ENCODE measurements at regions not wholly inside any gene's neighbourhood (a gene's known extent, or its start where the extent isn't known, plus 50 kb on each side); places are given as distances from the start of the nearest gene placed in this dataset.
A peak's percentile ranks its signal among the peaks of the same experiment; 100 is the strongest.
"Not testable (repeated sequence)": the region's sequence is repeated elsewhere in the genome, so short reads cannot be mapped to it uniquely, and the experiment has no call there.

GRCh38 chr7:56218510-56218909, 102.3 kb upstream of the NUPR2 start:
- H3K27me3 Mint-ChIP-seq, result no peaks in the 10 kb centered on the region
- ChIA-PET CTCF (no interaction called here), POLR2A (no interaction called here)
- no peak overlapping the region for H3K27ac Mint-ChIP-seq
- H3K9me3 Mint-ChIP-seq, result peaks cover 11% of the 10 kb centered on the region
- H3K4me1 Mint-ChIP-seq (ENCODE audit: low read depth), result no peaks in the 10 kb centered on the region
- peaks cover 3% of the 10 kb centered on the region for H3K36me3 Mint-ChIP-seq (ENCODE audit: low read depth)
- intact Hi-C loops (cut with micrococcal nuclease), result no loop called here
- TF ChIP-seq CTCF (IDR thresholded peaks at IDR 0.05), result no peak
- DNase-seq (no peak), ATAC-seq (no peak)
- H3K4me3 Mint-ChIP-seq, result no peak overlapping the region

GRCh38 chr7:56213574-56213973, 97.4 kb upstream of the NUPR2 start:
- H3K9me3 Mint-ChIP-seq, result peaks cover 9% of the 10 kb centered on the region
- H3K4me1 Mint-ChIP-seq (ENCODE audit: low read depth), result no peaks in the 10 kb centered on the region
- DNase-seq (no peak), ATAC-seq (no peak)
- POLR2A ChIA-PET, result no interaction called here
- no peak overlapping the region for H3K27ac Mint-ChIP-seq
- no peak for TF ChIP-seq CTCF (IDR thresholded peaks at IDR 0.05)
- H3K4me3 Mint-ChIP-seq, result no peak overlapping the region
- intact Hi-C loops (cut with micrococcal nuclease), result no loop called here
- CTCF ChIA-PET, result no interaction called here
- peaks cover 3% of the 10 kb centered on the region for H3K36me3 Mint-ChIP-seq (ENCODE audit: low read depth)
- no peaks in the 10 kb centered on the region for H3K27me3 Mint-ChIP-seq

GRCh38 chr7:56206420-56206819, 90.2 kb upstream of the NUPR2 start:
- Mint-ChIP-seq H3K27me3 (no peaks in the 10 kb centered on the region), H3K36me3 (ENCODE audit: low read depth) (no peaks in the 10 kb centered on the region), H3K4me1 (ENCODE audit: low read depth) (no peaks in the 10 kb centered on the region), H3K9me3 (peaks cover 3% of the 10 kb centered on the region), H3K27ac (no peak overlapping the region), H3K4me3 (no peak overlapping the region)
- POLR2A ChIA-PET, result no interaction called here
- TF ChIP-seq CTCF (IDR thresholded peaks at IDR 0.05), result no peak
- intact Hi-C loops (cut with micrococcal nuclease), result no loop called here
- CTCF ChIA-PET, result no interaction called here
- DNase-seq (no peak), ATAC-seq (peak; percentile 30)

- ChIA-PET POLR2A (no interaction called here), CTCF (no interaction called here)
- Mint-ChIP-seq H3K4me3 (no peak overlapping the region), H3K36me3 (ENCODE audit: low read depth) (no peaks in the 10 kb centered on the region), H3K9me3 (peaks cover 5% of the 10 kb centered on the region), H3K27ac (no peak overlapping the region), H3K27me3 (no peaks in the 10 kb centered on the region), H3K4me1 (ENCODE audit: low read depth) (no peaks in the 10 kb centered on the region)
- DNase-seq (no peak), ATAC-seq (no peak)
- TF ChIP-seq CTCF (IDR thresholded peaks at IDR 0.05), result no peak
- intact Hi-C loops (cut with micrococcal nuclease), result no loop called here
Observed at GRCh38 chr7:56199639-56200038, 83.4 kb upstream of the NUPR2 start.

GRCh38 chr7:56196195-56196594, 80.0 kb upstream of the NUPR2 start:
- H3K27ac Mint-ChIP-seq; ATAC-seq; H3K4me1 Mint-ChIP-seq (ENCODE audit: low read depth); H3K36me3 Mint-ChIP-seq (ENCODE audit: low read depth); H3K27me3 Mint-ChIP-seq; intact Hi-C loops (cut with micrococcal nuclease); H3K4me3 Mint-ChIP-seq; POLR2A ChIA-PET; H3K9me3 Mint-ChIP-seq; DNase-seq: not testable (repeated sequence)
- CTCF ChIA-PET, result interaction anchor here (0.7 kb wide), 1 partner anchor 19 kb away, joined by 3 read pairs; no protein-coding TSS in a partner anchor

GRCh38 chr7:56188823-56189346, 72.7 kb upstream of the NUPR2 start:
- intact Hi-C loops (cut with micrococcal nuclease), result no loop called here
- no peaks in the 10 kb centered on the region for H3K36me3 Mint-ChIP-seq (ENCODE audit: low read depth)
- POLR2A ChIA-PET, result interaction anchor here (1.2 kb wide), 1 partner anchor 818 kb away, joined by 3 read pairs; no protein-coding TSS in a partner anchor
- DNase-seq (no peak), ATAC-seq (no peak)
- H3K27ac Mint-ChIP-seq, result no peak overlapping the region
- no peaks in the 10 kb centered on the region for H3K9me3 Mint-ChIP-seq
- no peak overlapping the region for H3K4me3 Mint-ChIP-seq
- CTCF ChIA-PET, result no interaction called here
- no peak for TF ChIP-seq CTCF (IDR thresholded peaks at IDR 0.05)
- no peaks in the 10 kb centered on the region for H3K4me1 Mint-ChIP-seq (ENCODE audit: low read depth)
- H3K27me3 Mint-ChIP-seq, result peaks cover 3% of the 10 kb centered on the region

Measured in activated CD8-positive, alpha-beta T cell treated with anti-CD3 and anti-CD28 coated beads for 36 hours (primary cell).